Motor neuron (in vitro differentiated cells): ENCODE measurements at regions not wholly inside any gene's neighbourhood (a gene's known extent, or its start where the extent isn't known, plus 50 kb on each side); places are given as distances from the start of the nearest gene placed in this dataset.
A peak's percentile ranks its signal among the peaks of the same experiment; 100 is the strongest.

Experiments
- ATAC-seq, 8 experiments: fragments of 200-7000 bp; cut with Tn5 transposase; replicated peaks in 6 of 8; 2 replicates each; pipeline ENCODE4 v1.8.0; 2021; ENCODE audit warnings: mild to moderate bottlenecking in 8 of 8, moderate library complexity in 8 of 8
- H3K27ac ChIP-seq, 2 donors: fragments of 250-450 bp; sonication (Bioruptor Pico); 2 replicates each; pipeline ENCODE4 v1.9.0; 2021; ENCODE audit warnings: antibody characterized with exemption in 2 of 2, mild to moderate bottlenecking in 2 of 2, moderate library complexity in 1 of 2
- H3K4me1 ChIP-seq, 2 donors: fragments of 250-450 bp; sonication (Bioruptor Pico); replicated peaks in 1 of 2; 2 replicates each; pipeline ENCODE4 v1.6.1; 2021; ENCODE audit warnings: antibody characterized with exemption in 2 of 2, mild to moderate bottlenecking in 2 of 2, moderate library complexity in 1 of 2
- H3K4me3 ChIP-seq, 5 donors: fragments of 250-450 bp; sonication (Bioruptor Pico); 2 replicates each; pipeline ENCODE4 v1.9.0; 2021; ENCODE audit warnings: antibody characterized with exemption in 5 of 5, mild to moderate bottlenecking in 5 of 5, moderate library complexity in 4 of 5
- WGBS, 10 experiments: fragments of 450-650 bp; shearing (Covaris generic); methylation state at CpG; one replicate each; pipeline ENCODE4 v1.0.0; 2022; 5-methylcytosine and 5-hydroxymethylcytosine counted together
- in situ Hi-C, 9 experiments: fragments of 400-800 bp; cut with MboI; loops; one replicate each; pipeline ENCODE4 v1.15.0; 2021; ENCODE audit warnings: low sequenced_read_pairs in 9 of 9, low pct_unique_long_range_greater_than_20kb in 2 of 9; ENCODE audit not compliant: unreplicated experiment in 9 of 9

GRCh38 chr6:11430036-11430435 is 107.5 kb upstream of the TMEM170B start:
- Histone ChIP-seq H3K27ac (no peak overlapping the region), H3K4me3 (no peak overlapping the region), H3K4me1 (peaks cover 0 to 3% of the 10 kb centered on the region in 2 donors)
- in situ Hi-C loops: no loop called here
- 5 to 100% (median 81%) methylated on average over 1 to 6 of the region's 9 CpGs; no CpG with 5 or more reads in 3 of the 10 experiments for WGBS, 10 experiments
- ATAC-seq: peak in 1 of 8 experiments; percentile 13

GRCh38 chr6:11429577-11429976 is 108.0 kb upstream of the TMEM170B start:
- 43 to 82% (median 69%) methylated on average over 1 to 2 of the region's 2 CpGs; no CpG with 5 or more reads in 2 of the 10 experiments for WGBS, 10 experiments
- in situ Hi-C loops: no loop called here
- H3K4me3 ChIP-seq: no peak overlapping the region
- peak in 1 of 8 experiments; percentile 26 for ATAC-seq
- peaks cover 0 to 3% of the 10 kb centered on the region in 2 donors for H3K4me1 ChIP-seq
- no peak overlapping the region for H3K27ac ChIP-seq

DNA sequence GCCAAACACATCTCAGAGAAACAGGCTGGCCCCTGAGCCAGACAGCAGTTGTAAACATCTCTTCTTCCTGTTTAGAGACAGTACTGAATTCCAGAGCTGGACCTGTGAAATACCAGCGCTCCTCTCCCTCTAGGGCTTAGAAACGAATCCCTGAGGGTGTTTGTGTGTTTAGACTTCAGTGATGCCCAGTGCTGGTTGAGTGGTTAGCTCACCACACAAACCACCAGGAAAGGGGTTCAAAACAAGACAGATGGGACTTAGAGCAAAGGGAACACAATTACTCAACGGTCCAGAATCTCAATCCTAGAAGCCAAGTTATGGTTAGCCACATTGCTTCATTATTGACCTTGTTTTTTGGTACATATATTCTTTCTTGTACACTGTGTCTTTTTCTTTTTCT is 108.7 kb upstream of the TMEM170B start:
- H3K4me1 ChIP-seq: peaks cover 0 to 3% of the 10 kb centered on the region in 2 donors
- 0 to 86% (median 43%) methylated on average over 1 to 3 of the region's 3 CpGs; no CpG with 5 or more reads in 1 of the 10 experiments for WGBS, 10 experiments
- peak in 4 of 8 experiments; percentile 23 to 43 (median 26) for ATAC-seq
- H3K27ac ChIP-seq: no peak overlapping the region
- in situ Hi-C loops: no loop called here
- H3K4me3 ChIP-seq: no peak overlapping the region

DNA sequence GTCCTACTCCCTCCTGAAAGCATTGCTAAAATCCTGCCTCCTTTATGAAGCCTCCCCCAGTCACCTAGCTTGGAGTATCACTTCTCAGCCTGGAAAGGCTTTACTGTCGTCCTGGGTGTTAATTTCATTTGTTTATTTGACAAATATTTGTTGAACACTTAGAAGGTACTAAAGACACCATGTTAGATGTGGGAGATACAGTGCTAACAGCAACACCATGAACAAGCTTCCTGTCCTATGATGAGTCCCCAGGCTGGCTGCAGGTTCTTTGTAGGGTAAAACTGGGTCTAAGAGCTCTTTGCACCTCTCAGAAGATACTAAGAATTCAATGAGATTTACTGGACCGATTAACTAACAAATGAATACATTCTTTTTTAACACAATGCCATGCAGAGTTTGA is 109.2 kb upstream of the TMEM170B start:
- in situ Hi-C loops: no loop called here

DNA sequence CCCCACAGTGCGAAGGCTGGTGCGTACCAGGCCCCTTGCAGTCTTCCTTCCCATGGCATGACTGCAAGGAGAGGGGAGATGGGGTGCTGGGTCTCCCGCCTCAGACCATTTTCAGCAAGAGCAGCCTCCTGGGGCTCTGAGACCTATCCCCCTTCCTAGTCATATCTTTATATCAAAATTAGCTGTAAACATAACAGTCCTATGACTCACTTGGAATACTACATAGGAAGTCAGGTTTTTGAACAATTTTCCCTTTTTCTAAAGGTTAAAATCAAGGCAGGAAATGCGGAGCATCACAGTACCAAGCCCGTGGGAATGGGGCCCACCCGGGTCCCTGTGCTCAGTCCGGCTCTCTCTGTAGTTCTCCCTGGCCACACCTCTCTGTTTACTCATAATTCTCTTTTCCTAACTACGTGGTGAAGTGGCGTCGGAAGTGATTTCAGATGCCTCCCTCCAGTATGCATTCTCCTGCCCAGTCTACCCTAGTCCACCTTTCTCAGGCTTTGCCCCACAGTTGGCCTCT is 109.8 kb upstream of the TMEM170B start:
- ATAC-seq: peak in 1 of 8 experiments; percentile 32
- in situ Hi-C loops: no loop called here
- WGBS, 10 experiments: 40 to 100% (median 90%) methylated on average over 1 to 3 of the region's 10 CpGs; no CpG with 5 or more reads in 2 of the 10 experiments
- Histone ChIP-seq H3K27ac (no peak overlapping the region), H3K4me1 (peaks cover 0 to 3% of the 10 kb centered on the region in 2 donors), H3K4me3 (no peak overlapping the region)

More for the DNA sequence above, 109.2 kb upstream of the TMEM170B start:
- Histone ChIP-seq H3K4me3 (no peak overlapping the region), H3K4me1 (peaks cover 0 to 3% of the 10 kb centered on the region in 2 donors), H3K27ac (no peak overlapping the region)
- 0 to 80% (median 34%) methylated on average over 1 to 2 of the region's 2 CpGs; no CpG with 5 or more reads in 2 of the 10 experiments for WGBS, 10 experiments
- peak in 1 of 8 experiments; percentile 19 for ATAC-seq

GRCh38 chr6:11427091-11427722 is 110.3 kb upstream of the TMEM170B start:
- in situ Hi-C loops: no loop called here
- Histone ChIP-seq H3K4me1 (peaks cover 0 to 3% of the 10 kb centered on the region in 2 donors), H3K4me3 (no peak overlapping the region), H3K27ac (no peak overlapping the region)
- no peak for ATAC-seq
- WGBS, 10 experiments: 83 to 100% (median 96%) methylated on average over 1 to 4 of the region's 9 CpGs; no CpG with 5 or more reads in 1 of the 10 experiments

DNA sequence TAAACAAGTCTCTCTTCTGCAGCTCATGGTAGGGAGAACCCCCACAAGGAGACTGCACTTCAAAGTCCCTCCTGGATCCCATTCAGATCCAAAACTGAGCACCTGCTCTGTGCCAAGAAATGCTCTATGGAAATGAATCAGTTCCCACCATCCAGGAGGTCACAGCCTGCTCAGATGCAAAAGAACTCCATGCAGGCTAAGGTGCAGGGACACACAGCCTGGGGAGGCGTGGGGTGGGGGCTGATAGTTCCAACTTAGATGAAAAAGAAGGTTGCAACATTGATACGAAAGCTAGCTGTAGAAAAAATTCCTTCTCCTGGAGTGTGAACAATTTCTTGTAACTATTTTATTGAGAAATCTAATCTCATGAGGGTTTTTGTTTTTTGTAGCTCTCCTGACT is 111.0 kb upstream of the TMEM170B start:
- in situ Hi-C loops: no loop called here
- peak in 2 of 8 experiments; percentile 13 to 32 for ATAC-seq
- H3K4me3 ChIP-seq: no peak overlapping the region
- H3K27ac ChIP-seq: no peak overlapping the region
- WGBS, 10 experiments: 60 to 93% (median 82%) methylated on average over 1 to 2 of the region's 2 CpGs; no CpG with 5 or more reads in 2 of the 10 experiments
- peaks cover 0 to 3% of the 10 kb centered on the region in 2 donors for H3K4me1 ChIP-seq

DNA sequence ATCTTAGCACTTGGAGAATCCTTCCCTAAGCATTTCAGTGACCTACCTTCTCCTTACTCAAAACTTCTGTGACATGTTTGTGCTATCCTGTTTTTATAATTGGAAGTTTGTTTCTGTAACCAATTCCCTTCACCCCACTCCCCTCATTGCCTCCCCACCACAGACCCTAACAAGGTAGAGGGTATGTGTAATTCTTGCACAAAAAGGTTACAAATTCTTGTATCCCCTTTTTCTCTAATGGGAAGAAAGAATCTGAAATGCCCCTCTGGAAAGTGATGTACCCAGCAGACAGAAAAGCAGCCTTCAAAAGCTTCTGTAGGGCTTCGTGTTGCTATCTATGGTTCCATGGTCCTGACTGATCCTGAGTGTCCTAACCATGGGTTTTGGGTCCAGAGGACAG is 111.7 kb upstream of the TMEM170B start:
- peaks cover 0 to 3% of the 10 kb centered on the region in 2 donors for H3K4me1 ChIP-seq
- no peak overlapping the region for H3K27ac ChIP-seq
- no peak for ATAC-seq
- in situ Hi-C loops: no loop called here
- no peak overlapping the region for H3K4me3 ChIP-seq
- 29 to 88% (median 63%) methylated on average over 1 of the region's 1 CpG; no CpG with 5 or more reads in 5 of the 10 experiments for WGBS, 10 experiments

DNA sequence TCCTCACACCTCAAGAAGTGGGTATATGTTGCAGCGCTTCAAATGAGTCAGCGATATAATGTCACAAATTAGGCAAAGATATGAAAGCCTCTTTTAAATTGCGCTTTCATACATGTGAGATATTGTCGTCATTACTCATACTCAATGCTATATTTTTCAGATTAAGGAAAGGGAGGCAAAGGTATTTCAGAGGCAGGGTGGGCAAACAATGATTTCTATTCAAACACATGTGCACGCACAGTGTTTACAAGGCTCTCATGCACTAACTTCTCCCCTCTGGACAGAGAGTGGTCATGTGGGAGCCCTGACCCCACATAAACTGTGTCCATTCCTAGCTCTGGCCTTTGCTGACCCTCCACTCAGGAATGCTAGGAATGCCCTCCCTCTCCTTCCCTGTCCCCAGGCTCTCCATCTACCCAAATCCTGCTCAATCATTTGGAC is 112.1 kb upstream of the TMEM170B start:
- ATAC-seq: no peak
- H3K27ac ChIP-seq: no peak overlapping the region
- WGBS, 10 experiments: 80 to 100% (median 92%) methylated on average over 1 to 5 of the region's 5 CpGs; no CpG with 5 or more reads in 1 of the 10 experiments
- H3K4me3 ChIP-seq: no peak overlapping the region
- in situ Hi-C loops: no loop called here
- H3K4me1 ChIP-seq: peaks cover 0 to 3% of the 10 kb centered on the region in 2 donors

DNA sequence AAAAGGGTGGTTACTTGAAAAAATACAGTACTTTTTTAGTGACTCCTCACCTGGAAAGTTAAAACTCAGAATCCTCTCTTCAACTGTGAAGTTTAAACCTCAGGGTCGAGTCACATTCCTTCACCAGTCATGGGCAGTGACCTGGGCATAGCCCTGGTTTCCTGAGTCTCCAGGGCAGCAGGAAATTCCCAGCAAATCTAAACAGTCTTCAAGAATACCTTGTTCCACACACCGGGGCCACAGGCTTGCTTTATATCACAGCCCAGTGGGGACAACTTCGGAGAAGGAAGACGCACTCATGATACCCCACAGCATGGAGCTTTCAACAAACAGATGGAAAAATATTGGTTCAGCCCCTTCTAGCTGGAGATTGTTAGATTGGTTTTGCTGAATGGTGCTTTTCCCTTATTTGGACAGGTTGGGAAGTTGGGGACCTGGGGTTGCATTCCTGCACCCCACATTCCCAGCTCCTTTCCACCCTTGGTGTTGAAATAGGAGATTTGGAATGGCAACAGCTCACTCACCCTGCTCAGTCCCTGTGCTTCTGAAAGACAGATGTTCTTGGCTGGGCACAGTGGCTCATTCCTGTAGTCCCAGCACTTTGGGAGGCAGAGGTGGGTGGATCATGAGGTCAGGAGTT is 113.0 kb upstream of the TMEM170B start:
- WGBS, 10 experiments: 17 to 74% (median 45%) methylated on average over 1 to 4 of the region's 4 CpGs; no CpG with 5 or more reads in 5 of the 10 experiments
- peaks cover 0 to 3% of the 10 kb centered on the region in 2 donors for H3K4me1 ChIP-seq
- in situ Hi-C loops: no loop called here
- ATAC-seq: no peak
- H3K27ac ChIP-seq: no peak overlapping the region
- H3K4me3 ChIP-seq: no peak overlapping the region

DNA sequence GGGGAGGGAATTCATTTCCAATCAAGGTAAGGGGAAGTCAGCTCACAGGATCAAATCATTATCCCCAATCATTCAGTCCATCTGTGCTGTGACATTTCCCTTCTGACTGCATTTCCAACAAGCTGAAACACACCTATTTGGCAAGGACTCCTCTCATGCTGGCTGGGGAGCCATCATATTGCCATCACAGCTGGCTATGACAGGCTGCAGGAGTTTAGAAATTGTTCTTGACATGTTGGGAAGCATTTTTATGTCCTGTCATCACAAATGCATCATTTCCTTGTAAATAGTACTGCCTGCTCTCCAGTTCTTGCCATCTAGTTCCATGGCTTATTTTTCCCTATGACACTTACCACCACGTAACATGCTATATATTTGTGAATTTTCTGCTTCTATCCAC is 113.9 kb upstream of the TMEM170B start:
- H3K4me3 ChIP-seq: no peak overlapping the region
- in situ Hi-C loops: no loop called here
- 67 to 100% (median 88%) methylated on average over 1 of the region's 1 CpG; no CpG with 5 or more reads in 5 of the 10 experiments for WGBS, 10 experiments
- H3K4me1 ChIP-seq: no peaks in the 10 kb centered on the region
- no peak for ATAC-seq
- no peak overlapping the region for H3K27ac ChIP-seq

DNA sequence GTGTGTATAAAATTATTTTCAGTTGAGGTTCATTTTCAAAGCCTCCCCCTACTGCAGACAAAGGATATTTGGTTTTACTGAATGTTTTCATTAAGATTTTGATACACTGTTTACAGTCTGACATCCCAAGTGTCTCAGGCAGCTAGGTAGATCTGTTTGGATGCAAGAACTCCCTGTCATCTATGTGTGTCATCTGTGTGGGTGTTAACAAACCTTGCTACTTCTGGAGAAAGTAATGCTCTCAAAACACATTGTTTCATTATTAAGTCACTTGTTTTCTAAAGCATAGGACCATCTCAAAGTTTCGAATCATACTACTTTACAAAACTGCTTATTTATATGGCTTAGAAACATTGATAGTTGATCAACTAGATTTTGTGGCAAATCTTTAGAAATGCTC is 114.5 kb upstream of the TMEM170B start:
- 0 to 100% (median 65%) methylated on average over 1 of the region's 1 CpG; no CpG with 5 or more reads in 4 of the 10 experiments for WGBS, 10 experiments
- Histone ChIP-seq H3K4me3 (no peak overlapping the region), H3K27ac (no peak overlapping the region), H3K4me1 (no peaks in the 10 kb centered on the region)
- in situ Hi-C loops: no loop called here
- ATAC-seq: no peak

GRCh38 chr6:11419763-11420453 is 117.6 kb upstream of the TMEM170B start:
- H3K4me1 ChIP-seq: no peaks in the 10 kb centered on the region
- no peak overlapping the region for H3K27ac ChIP-seq
- no peak overlapping the region for H3K4me3 ChIP-seq
- no peak for ATAC-seq
- in situ Hi-C loops: no loop called here
